HL-60 (cell line): ENCODE measurements at regions not wholly inside any gene's neighbourhood (a gene's known extent, or its start where the extent isn't known, plus 50 kb on each side); places are given as distances from the start of the nearest gene placed in this dataset.

Source experiments
- TF ChIP-seq, protein P1 (sequence below): IDR thresholded peaks from 2 replicates; pipeline ENCODE4 v1.6.1; 2012; ENCODE audit warnings: low read depth; ENCODE audit not compliant: insufficient replicate concordance
- TF ChIP-seq, protein P2 (sequence below): IDR thresholded peaks from one replicate; pipeline ENCODE4 v1.5.1; 2011; ENCODE audit warnings: low read length, control low read depth, inconsistent platforms; ENCODE audit not compliant: insufficient read depth

DNA sequence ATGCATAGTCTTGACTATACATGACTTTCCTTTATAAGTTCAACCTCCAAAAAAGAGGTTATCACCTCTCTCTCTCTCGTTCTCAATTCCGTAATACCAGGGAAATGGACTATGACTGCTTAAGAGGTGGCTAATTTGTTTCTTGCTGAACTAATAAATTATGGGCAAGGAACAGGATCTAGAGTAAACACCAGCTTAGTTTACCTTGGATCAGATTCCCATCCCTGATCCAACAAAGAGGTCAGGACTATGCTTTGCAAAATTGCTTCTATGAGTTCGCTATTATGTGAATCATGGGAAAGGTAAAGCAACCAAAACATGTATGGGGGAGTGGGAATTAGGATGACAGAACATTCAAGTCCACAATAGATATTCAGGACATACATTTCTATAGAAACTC lies 630.7 kb downstream of the HACE1 start:
- TF ChIP-seq, protein P1, sequence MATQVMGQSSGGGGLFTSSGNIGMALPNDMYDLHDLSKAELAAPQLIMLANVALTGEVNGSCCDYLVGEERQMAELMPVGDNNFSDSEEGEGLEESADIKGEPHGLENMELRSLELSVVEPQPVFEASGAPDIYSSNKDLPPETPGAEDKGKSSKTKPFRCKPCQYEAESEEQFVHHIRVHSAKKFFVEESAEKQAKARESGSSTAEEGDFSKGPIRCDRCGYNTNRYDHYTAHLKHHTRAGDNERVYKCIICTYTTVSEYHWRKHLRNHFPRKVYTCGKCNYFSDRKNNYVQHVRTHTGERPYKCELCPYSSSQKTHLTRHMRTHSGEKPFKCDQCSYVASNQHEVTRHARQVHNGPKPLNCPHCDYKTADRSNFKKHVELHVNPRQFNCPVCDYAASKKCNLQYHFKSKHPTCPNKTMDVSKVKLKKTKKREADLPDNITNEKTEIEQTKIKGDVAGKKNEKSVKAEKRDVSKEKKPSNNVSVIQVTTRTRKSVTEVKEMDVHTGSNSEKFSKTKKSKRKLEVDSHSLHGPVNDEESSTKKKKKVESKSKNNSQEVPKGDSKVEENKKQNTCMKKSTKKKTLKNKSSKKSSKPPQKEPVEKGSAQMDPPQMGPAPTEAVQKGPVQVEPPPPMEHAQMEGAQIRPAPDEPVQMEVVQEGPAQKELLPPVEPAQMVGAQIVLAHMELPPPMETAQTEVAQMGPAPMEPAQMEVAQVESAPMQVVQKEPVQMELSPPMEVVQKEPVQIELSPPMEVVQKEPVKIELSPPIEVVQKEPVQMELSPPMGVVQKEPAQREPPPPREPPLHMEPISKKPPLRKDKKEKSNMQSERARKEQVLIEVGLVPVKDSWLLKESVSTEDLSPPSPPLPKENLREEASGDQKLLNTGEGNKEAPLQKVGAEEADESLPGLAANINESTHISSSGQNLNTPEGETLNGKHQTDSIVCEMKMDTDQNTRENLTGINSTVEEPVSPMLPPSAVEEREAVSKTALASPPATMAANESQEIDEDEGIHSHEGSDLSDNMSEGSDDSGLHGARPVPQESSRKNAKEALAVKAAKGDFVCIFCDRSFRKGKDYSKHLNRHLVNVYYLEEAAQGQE, result no peak
- TF ChIP-seq, protein P2, sequence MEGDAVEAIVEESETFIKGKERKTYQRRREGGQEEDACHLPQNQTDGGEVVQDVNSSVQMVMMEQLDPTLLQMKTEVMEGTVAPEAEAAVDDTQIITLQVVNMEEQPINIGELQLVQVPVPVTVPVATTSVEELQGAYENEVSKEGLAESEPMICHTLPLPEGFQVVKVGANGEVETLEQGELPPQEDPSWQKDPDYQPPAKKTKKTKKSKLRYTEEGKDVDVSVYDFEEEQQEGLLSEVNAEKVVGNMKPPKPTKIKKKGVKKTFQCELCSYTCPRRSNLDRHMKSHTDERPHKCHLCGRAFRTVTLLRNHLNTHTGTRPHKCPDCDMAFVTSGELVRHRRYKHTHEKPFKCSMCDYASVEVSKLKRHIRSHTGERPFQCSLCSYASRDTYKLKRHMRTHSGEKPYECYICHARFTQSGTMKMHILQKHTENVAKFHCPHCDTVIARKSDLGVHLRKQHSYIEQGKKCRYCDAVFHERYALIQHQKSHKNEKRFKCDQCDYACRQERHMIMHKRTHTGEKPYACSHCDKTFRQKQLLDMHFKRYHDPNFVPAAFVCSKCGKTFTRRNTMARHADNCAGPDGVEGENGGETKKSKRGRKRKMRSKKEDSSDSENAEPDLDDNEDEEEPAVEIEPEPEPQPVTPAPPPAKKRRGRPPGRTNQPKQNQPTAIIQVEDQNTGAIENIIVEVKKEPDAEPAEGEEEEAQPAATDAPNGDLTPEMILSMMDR, result no peak
